Occipital lobe (tissue), 1 donor: ENCODE measurements at regions not wholly inside any gene's neighbourhood (a gene's known extent, or its start where the extent isn't known, plus 50 kb on each side); places are given as distances from the start of the nearest gene placed in this dataset.
"Not testable (repeated sequence)": the region's sequence is repeated elsewhere in the genome, so short reads cannot be mapped to it uniquely, and the experiment has no call there.

Source experiments
- DNase-seq: peaks from one replicate; lab custom pipeline; 2025; lab: John Stamatoyannopoulos, UW

GRCh38 chr14:41295734-41296133 lies 310.9 kb upstream of the LRFN5 start:
- no peak for DNase-seq

GRCh38 chr14:41289025-41289424 lies 317.7 kb upstream of the LRFN5 start:
- DNase-seq: no peak

GRCh38 chr14:41285186-41285748 lies 321.4 kb upstream of the LRFN5 start:
- DNase-seq: no peak

GRCh38 chr14:41280745-41281144 lies 325.9 kb upstream of the LRFN5 start:
- DNase-seq: no peak

GRCh38 chr14:41277450-41277849 lies 329.2 kb upstream of the LRFN5 start:
- no peak for DNase-seq

GRCh38 chr14:41257476-41257875 lies 349.2 kb upstream of the LRFN5 start:
- no peak for DNase-seq

- DNase-seq: no peak
Measured at GRCh38 chr14:41235466-41235865, 371.2 kb upstream of the LRFN5 start.

- DNase-seq: no peak
Measured at GRCh38 chr14:41230683-41231082, 376.0 kb upstream of the LRFN5 start.

- no peak for DNase-seq
Measured at GRCh38 chr14:41229824-41230223, 376.9 kb upstream of the LRFN5 start.

- no peak for DNase-seq
Measured at GRCh38 chr14:41225433-41225832, 381.2 kb upstream of the LRFN5 start.

GRCh38 chr14:41222581-41222980 lies 384.1 kb upstream of the LRFN5 start:
- DNase-seq: no peak

- not testable (repeated sequence) for DNase-seq
Measured at GRCh38 chr14:41214978-41215377, 391.7 kb upstream of the LRFN5 start.

GRCh38 chr14:41201696-41202095 lies 405.0 kb upstream of the LRFN5 start:
- no peak for DNase-seq

- no peak for DNase-seq
Measured at GRCh38 chr14:41187868-41188267, 418.8 kb upstream of the LRFN5 start.

GRCh38 chr14:41171045-41171444 lies 435.6 kb upstream of the LRFN5 start:
- DNase-seq: no peak

- no peak for DNase-seq
Measured at GRCh38 chr14:41167040-41167439, 439.6 kb upstream of the LRFN5 start.

GRCh38 chr14:41154143-41154807 lies 452.4 kb upstream of the LRFN5 start:
- DNase-seq: no peak

- DNase-seq: no peak
Measured at GRCh38 chr14:41146391-41146790, 460.3 kb upstream of the LRFN5 start.

GRCh38 chr14:41144370-41144769 lies 462.3 kb upstream of the LRFN5 start:
- no peak for DNase-seq

- DNase-seq: no peak
Measured at GRCh38 chr14:41137741-41138140, 468.9 kb upstream of the LRFN5 start.

- no peak for DNase-seq
Measured at GRCh38 chr14:41130274-41130673, 476.4 kb upstream of the LRFN5 start.

GRCh38 chr14:41120402-41120801 lies 486.3 kb upstream of the LRFN5 start:
- DNase-seq: no peak

- DNase-seq: no peak
Measured at GRCh38 chr14:41096131-41096530, 510.5 kb upstream of the LRFN5 start.

- DNase-seq: no peak
Measured at GRCh38 chr14:41087056-41087455, 519.6 kb upstream of the LRFN5 start.
